GM12892 (cell line): ENCODE measurements at regions not wholly inside any gene's neighbourhood (a gene's known extent, or its start where the extent isn't known, plus 50 kb on each side); places are given as distances from the start of the nearest gene placed in this dataset.

ENCODE experiments used
- POLR2A ChIP-seq: IDR thresholded peaks from 2 replicates; pipeline ENCODE4 v1.6.1; 2011; ENCODE audit warnings: low read depth, low read length, control low read depth
- POLR2AphosphoS5 ChIP-seq: IDR thresholded peaks from 2 replicates; pipeline ENCODE4 v1.6.1; 2011; ENCODE audit warnings: low read depth, low read length, control low read depth
- TAF1 ChIP-seq: IDR thresholded peaks from 2 replicates; pipeline ENCODE4 v1.6.1; 2011; ENCODE audit warnings: low read depth, mild to moderate bottlenecking, control low read depth, low read length, borderline replicate concordance

- TF ChIP-seq POLR2AphosphoS5 (no peak), POLR2A (no peak), TAF1 (no peak)
These were observed 87.8 kb upstream of the RAB6C start for GRCh38 chr2:129891341-129892320.
